HG02678 (cell line): ENCODE measurements at regions not wholly inside any gene's neighbourhood (a gene's known extent, or its start where the extent isn't known, plus 50 kb on each side); places are given as distances from the start of the nearest gene placed in this dataset.

ENCODE experiments used
- ATAC-seq: cut with Tn5 transposase; IDR thresholded peaks from one replicate; pipeline ENCODE4 v1.9.1; 2021; ENCODE audit warnings: mild to moderate bottlenecking, moderate library complexity; ENCODE audit not compliant: unreplicated experiment

DNA sequence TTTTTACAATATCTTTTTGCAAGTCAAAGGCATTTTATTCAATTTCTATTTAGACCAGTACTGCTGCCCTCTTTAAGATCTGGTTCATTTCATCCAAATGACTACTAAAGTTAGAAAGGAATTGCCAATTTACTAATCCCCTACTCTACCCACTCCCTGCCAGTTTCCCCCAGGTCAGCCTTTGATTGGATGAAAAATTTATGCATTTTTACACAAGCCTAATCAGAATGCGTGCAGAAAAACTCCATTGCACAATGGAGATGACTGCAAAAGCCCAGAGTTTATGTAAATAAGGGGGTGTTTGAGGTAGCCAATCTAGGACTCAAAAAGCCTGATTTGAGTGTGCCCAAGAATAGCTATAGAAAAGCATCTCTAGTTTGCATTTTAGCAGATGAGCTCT, 310.6 kb downstream of the PABPC4L start:
- no peak for ATAC-seq

DNA sequence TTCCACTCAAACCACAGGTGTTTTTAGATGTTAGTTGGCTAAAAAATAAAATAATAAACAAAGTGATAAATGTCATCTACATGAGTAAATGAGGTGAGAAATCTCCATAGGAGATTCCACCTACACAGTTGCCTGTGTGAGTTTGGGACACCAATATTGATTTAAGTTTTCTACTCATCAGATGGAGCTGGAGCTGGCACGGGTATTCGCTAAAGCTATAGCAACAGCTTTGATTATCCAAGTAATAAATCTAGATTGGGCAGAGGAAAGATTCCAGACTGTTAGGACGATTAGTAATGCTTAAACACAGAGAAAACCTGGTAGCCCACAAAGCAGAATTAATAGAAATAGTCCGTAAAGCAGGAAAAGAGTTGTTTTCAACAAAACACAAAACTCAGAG, 313.9 kb downstream of the PABPC4L start:
- ATAC-seq, result no peak

DNA sequence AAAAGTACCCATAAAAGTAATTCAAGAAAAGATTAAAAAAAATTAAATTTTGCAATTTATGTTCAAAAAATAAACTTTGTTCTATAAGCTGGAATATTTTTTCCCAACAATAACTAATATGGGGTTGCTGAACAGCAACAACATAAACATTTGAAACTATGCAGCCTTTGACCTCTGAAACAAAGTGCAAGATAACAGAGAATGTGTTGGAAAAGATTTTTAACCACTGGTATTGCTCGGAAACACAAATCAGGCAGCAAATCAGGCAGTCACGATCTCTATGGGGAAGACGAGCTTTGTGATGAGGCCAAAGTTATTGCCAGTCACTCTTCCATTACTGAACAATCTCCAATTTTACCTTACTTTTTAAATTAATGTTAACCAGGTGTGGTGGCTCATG, 332.1 kb downstream of the PABPC4L start:
- ATAC-seq, result no peak

DNA sequence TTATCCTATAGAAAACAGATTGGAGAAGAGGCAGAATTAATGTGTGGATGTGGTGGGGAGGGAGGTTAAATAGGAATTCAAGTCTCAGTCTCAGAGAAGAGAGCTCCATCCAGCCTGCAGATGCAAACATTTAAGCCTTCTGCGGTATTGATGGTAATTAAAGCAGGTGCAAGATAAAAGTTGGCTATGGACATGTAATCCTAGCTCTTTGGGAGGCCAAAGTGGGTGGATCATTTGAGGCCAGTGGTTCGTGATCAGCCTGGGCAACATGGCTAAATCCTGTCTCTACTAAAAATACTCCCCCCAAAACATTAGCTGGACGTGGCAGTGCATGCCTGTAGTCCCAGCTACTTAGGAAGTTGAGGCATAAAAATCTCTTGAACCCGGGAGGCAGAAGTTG, 332.7 kb downstream of the PABPC4L start:
- no peak for ATAC-seq

DNA sequence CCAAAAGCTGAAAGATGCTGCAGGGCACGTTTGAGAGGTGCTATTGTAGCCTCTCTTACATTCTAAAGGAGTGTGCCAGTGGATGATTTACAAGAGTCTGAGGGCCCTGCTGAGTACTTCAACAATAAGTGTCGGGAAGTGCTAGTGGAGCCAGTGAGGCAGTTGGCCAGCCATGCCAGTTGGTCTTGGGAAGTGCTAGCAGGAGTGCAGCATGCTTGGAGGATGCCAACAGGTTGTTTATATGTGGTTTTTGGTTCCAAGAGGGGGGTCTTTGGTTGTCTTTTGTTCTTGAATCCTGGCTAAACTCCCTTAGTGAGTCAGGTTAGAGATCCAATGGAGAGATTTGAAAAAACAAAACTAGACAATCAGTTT, 335.3 kb downstream of the PABPC4L start:
- no peak for ATAC-seq

DNA sequence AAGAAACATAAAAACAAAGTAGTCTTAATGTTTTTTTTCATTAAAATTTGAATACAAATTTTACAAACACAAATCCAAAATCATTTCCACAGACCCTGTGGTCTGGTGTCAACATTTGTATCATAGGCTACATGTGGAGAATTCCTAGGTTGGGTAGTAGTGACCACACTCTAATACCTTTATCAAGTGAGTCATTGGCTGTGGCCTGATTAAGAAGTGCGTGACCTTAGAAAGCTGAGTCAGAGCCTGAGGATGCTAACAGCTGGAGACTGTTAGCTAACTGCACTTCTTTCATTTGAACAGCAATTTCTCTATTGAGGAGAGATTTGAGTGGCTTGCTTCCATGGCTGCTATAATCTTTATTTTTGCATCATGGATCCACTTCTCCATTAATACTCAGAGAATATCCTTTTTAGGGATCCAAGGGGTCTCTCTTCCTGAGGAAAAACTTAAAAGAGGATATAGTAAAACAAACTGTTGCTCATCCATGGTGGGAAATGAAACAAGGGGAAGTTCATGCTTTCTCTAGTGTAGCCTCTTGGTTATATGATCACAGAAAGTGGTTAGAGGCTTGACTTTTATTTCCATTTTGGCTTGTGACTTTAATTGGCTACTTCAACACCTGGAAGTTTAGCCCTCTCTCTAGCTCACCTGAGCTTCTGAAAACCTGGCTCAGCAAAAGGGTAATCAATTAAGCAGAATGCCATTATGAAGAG, 335.8 kb downstream of the PABPC4L start:
- ATAC-seq, result no peak

DNA sequence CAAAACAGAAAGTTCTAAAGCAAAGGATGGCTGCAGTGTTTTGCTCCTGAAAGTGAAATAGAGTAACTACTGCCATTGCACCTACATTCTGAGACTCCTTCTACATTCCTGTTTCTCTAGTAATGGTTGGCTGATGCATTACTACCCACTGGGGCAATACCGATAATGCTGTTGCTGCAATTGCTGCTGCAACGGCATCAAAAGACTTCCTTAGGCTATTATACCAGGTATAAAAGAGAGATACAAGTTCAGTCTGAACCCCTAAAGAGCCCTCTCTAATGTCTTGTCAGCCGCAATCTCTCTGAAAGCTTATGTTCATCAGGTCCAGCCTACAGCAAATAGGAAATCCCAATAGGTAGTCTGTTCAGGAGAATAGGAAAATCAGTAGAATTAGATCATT, 338.4 kb downstream of the PABPC4L start:
- ATAC-seq, result no peak

DNA sequence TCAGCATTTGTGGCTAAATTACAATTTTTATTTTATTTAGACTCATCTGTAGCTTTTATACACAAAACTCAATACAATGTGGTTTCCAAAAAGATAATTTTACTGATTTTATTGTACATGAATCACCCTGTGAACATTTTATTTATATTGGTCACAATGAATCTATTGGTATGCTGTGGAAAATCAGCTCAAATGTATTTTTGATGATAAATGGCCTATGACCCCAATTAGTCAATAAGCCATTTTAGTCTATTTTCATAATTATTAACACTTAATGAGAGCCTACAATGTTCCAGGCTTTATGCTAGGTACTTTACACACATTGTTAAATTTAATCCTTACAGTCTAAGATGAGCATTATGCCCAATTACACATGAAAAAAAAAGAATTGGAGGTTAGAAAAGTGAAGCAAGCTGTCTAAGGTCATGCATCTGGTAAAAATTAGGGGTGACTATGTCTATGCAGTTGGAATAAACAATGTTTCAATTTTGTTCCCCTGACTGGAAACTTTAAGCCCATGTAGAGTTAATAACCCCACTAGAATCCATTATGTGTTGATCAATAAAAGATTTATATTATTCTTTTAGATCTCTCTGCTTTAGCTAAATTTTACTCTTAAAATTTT, 344.7 kb downstream of the PABPC4L start:
- no peak for ATAC-seq

DNA sequence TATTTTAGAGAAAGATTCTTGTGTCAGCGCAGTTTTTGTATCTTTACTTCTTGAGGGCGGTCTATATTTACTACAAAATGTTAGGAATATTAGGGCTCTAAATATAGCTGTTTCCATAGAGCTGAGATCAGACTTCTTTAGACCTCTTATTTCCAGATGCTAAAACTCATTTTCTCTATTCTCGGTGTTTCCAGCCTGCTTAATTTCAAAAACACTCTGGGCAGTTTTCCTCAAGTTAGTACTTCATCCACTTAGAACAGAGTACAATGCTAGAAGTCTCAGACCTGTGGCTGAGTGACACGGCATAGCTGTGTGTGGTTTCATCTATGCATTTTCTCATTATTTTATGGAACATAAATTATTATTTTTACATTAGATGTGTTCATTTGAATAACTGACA, 346.6 kb downstream of the PABPC4L start:
- ATAC-seq, result no peak

DNA sequence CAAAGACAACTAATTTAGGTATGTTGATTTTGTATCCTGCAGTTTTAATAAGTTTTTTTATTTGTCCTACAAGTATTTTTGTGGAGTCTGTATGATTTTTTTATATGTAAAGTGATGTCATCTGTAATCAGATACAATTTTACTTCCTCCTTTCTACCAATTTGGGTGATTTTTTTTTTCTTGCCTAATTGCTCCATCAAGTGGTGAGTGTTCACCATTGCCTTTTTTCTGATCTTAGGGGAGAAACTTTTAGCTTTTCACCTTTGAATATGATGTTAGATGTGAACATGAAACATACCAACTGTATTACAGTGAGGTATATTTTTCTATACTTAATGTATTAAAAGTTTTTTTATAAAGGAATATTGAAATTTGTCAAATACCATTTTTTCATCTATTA, 362.3 kb downstream of the PABPC4L start:
- no peak for ATAC-seq

DNA sequence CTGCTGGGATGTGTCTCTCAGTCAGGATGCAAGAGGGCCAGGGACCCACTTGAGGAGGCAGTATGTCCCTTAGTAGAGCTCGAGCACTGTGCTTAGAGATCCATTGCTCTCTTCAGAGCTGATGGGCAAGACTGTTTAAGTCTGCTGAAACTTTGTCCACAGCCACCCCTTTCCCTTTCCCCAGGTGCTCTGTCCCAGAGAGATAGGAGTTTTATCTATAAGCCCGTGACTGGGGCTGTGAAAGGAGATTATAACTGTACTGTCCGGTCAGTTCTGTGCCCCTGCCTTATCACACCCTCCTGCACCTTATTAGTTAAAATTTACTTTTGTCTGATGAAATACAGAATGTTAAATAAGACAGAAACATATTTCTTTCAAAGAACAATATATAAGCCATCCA, 378.4 kb downstream of the PABPC4L start:
- ATAC-seq, result no peak

DNA sequence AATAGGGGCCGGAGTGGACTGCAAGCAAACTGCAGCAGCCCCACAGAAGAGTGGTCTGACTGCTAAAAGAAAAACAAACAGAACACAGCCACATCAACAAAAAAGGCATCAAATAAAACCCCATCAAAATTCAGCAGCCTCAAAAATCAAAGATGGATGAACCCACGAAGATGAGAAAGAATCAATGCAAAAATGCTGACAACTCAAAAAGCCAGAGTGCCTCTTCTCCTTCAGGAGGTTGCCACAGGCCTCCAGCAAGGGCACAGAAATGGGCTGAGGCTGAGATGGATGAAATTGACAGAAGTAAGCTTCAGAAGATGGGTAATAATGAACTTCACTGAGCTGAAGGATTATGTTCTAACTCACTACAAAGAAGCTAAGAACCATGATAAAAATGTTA, 388.6 kb downstream of the PABPC4L start:
- no peak for ATAC-seq

DNA sequence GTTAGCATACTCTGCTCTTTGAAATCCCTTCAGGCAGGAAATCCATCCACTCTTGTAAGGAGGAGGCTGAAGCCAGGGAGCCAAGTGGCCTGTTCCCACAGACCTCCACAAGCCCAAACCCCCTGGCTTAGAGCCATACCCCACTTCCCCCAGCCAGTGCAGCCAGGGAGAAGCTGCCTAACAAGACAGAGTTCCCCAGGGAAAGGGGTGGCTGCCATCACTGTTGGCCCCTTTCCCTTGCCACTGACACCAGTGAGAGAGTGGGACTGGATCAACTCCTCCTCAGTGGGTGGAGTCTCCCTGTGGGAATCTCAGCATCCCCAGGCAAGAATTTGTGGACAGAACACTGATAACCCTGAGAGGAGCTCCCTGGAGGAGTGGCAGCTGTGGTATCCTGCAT, 389.4 kb downstream of the PABPC4L start:
- ATAC-seq, result no peak

DNA sequence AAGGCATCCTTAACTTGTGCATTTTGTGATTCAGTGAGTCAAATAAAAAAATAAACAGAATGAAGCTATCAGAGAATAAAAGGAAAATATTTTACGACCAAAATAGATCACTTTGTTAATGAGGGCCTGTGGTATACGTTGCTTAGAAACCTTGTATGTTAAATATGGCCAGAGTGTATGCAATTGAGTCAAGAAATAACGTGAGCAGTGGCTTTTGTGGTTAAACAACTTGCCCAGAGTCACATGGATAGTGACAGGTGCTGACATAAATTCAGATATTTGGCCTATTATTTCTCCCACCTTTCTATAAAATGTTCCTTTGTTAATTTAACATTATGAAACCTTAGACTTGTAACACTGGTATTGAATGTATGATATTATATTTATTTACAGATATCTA, 393.4 kb downstream of the PABPC4L start:
- no peak for ATAC-seq

DNA sequence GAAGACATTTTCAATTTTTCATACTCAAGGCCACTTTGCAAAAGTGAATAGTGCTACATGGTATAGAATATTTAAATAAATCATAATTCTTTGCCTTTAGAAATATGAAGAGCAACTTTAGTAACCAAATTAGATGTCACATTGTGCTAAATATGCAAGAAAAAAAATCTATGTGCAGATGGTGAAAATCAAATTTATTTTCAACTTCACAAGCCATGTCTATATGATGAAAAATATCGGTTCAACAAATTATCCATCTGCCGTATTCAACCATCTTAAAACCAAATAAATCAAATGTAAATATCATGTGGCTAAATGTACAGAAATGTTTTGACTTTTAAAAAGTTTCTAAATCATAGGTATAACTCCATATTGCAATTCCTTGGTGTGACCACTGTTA, 398.2 kb downstream of the PABPC4L start:
- ATAC-seq, result no peak

DNA sequence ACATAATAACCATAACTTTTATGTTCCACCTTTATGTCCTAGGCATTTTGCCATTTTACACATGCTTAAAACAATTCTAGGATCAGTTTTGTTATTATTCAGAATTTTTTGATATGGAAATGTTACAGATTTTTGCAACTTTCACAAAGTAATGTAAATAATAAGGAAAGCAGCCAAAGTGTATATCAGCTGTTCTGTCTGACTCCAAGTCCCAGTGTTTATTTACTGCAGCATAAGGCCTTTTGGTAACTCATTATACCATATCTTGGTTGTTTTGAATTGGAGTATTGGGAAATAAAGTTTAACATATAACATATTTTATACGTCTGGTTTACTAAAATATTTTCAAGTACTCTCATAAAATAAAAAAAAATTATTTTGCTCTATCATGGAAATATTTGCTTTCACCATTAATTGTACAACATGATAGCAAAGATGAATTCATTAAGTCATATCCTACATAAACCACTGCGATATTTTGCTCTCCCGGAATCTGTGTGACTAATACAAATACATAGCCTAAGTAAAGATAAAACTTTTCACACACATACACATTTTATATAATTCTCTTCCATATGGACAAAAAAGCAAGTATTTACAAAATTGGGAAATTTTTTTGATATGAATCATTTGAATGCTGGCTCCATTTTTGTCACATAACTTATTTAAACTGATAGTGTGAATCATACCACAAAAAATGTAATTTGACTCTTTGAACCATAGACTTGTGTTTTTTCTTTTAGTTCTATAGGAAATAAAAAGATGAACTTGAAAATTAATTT, 399.0 kb downstream of the PABPC4L start:
- no peak for ATAC-seq

DNA sequence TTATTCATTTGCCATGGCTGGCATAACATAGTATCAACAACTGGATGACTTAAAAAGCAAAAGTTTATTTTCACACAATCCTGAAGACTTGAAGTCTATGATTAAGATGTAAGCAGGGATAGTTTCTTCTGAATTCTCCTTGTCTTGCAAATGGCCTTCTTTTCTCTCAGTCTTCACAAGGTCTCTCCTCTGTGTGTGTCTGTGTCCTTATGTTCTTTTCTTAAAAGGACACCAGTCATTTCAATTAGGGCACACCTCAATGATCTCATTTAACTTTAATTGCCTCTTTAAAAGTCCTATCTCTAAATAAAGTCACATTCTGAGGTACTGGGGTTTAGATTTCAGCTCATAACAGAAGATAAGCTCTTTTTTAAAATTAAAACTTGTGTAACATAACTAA, 399.7 kb downstream of the PABPC4L start:
- no peak for ATAC-seq

DNA sequence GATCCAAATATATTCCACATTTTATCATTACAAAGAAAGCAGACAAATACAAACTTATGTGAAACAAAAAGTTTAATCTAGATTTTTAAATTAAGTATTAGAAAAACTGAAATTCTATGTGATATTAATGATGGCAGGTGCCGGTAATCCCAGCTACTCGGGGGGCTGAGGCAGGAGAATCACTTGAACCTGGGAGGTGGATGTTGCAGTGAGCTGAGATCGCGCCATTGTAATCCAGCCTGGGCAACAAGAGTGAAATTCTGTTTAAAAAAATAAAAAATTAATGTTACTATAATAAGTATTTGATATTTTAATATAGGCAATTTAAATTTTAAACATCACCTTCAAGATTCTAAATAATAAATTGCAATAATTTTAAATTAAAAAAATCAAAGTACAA, 400.6 kb downstream of the PABPC4L start:
- ATAC-seq, result no peak

DNA sequence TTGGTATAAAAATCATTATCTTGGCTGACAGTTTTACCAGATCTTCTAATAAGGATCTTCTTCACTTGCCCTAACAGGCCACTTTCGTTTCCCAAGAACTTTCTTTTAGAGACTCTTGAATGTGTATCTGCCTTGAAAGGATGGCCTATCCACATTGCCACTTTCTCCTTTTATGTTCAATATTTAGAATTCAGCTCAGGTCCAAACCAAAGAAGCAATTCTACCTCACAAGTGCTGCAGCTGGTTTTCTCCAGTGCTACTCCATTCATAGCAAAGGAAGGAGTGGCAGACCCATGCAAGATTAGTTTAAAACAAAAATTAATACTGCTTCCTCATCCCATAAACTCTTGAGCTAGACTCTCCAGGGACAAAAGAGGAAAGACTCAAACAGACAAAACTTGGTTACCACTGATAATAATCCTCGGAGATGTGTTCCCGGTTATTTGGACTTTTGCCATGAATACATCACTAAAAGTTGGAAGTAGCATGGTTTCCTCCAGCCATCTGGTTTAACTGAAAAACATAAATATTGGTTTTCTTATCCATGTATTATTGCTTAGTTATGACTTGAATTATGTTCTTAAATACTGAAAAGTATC, 401.8 kb downstream of the PABPC4L start:
- ATAC-seq, result no peak

DNA sequence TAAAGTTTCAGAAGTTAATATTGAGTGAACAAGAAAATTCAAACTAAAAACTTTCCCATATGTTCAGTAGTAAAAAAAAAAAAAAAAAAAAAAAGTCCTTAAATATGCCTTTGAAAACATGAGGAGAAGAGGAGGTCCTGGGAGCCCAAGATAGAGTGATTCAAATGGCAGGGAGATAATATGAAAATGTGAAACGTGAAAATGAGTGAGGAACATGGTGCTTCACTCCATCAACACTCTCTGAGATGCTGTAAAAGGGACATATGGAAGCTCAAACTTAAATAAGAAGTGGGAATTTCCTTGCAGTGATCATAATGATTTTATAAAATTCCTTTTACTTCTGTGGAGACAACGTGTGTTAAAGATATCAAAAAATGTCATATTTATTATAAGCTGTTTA, 423.9 kb downstream of the PABPC4L start:
- ATAC-seq, result no peak

DNA sequence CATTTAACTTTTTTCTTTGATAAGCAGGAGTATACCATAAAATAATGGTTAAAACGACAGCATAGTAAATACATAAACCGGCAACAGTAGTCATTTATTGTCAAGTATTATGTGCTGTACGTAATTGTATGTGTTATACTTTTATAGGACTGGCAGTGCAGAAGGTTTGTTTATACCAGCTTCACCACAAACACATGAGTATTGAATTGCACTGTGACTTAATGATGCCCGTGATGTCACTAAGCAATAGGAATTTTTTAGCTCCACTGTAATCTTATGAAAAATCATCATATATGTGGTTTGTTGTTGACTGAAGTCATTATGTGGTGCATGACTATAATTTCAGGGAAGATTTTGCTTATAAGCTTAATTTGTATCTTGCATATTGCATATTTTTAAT, 424.6 kb downstream of the PABPC4L start:
- ATAC-seq, result no peak

DNA sequence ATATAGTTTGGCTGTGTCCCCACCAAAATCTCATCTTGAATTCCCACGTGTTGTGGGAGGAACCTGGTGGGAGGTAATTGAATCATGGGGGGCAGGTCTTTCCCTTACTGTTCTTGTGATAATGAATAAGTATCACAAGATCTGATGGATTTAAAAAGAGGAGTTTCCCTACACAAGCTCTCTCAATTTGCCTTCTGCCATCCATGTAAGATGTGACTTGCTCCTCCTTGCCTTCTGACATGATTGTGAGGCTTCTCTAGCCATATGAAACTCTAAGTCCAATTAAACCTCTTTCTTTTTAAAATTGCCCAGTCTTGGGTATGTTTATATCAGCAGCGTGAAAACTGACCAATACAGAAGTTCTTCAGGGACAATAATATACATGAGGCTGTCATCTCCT, 425.1 kb downstream of the PABPC4L start:
- ATAC-seq, result no peak
